Muscle of back (tissue), 3 donors: ENCODE measurements at regions not wholly inside any gene's neighbourhood (a gene's known extent, or its start where the extent isn't known, plus 50 kb on each side); places are given as distances from the start of the nearest gene placed in this dataset.
"Not testable (repeated sequence)": the region's sequence is repeated elsewhere in the genome, so short reads cannot be mapped to it uniquely, and the experiment has no call there.

Source experiments
- DNase-seq, 3 donors: peaks; one replicate each; pipeline versions ENCODE4 v3.0.0 to v3.0.0-alpha.2; 2013

GRCh38 chr3:145017959-145018358 lies 1046.3 kb downstream of the DIPK2A start:
- DNase-seq: no peak

GRCh38 chr3:145022447-145022846 lies 1050.8 kb downstream of the DIPK2A start:
- DNase-seq: no peak

- DNase-seq: no peak
Observed at GRCh38 chr3:145024700-145025099, 1053.1 kb downstream of the DIPK2A start.

- DNase-seq: not testable (repeated sequence)
Observed at GRCh38 chr3:145027186-145027585, 1055.6 kb downstream of the DIPK2A start.

GRCh38 chr3:145032791-145033190 lies 1061.2 kb downstream of the DIPK2A start:
- no peak for DNase-seq

GRCh38 chr3:145035682-145036081 lies 1064.1 kb downstream of the DIPK2A start:
- no peak for DNase-seq

GRCh38 chr3:145054055-145054454 lies 1082.4 kb downstream of the DIPK2A start:
- not testable (repeated sequence) for DNase-seq

- no peak for DNase-seq
Observed at GRCh38 chr3:145055375-145056076, 1083.9 kb downstream of the DIPK2A start.

GRCh38 chr3:145058483-145058882 lies 1086.9 kb downstream of the DIPK2A start:
- no peak for DNase-seq

- no peak for DNase-seq
Observed at GRCh38 chr3:145063616-145064015, 1092.0 kb downstream of the DIPK2A start.

- DNase-seq: no peak
Observed at GRCh38 chr3:145070795-145071194, 1090.2 kb downstream of the PLOD2 start.

GRCh38 chr3:145079436-145079835 lies 1081.5 kb downstream of the PLOD2 start:
- DNase-seq: no peak

- no peak for DNase-seq
Observed at GRCh38 chr3:145087038-145087437, 1073.9 kb downstream of the PLOD2 start.

- DNase-seq: no peak
Observed at GRCh38 chr3:145088917-145089316, 1072.1 kb downstream of the PLOD2 start.

- no peak for DNase-seq
Observed at GRCh38 chr3:145089337-145089736, 1071.6 kb downstream of the PLOD2 start.

- DNase-seq: peak; percentile 25 to 38 (median 31)
Observed at GRCh38 chr3:145094355-145094941, 1066.5 kb downstream of the PLOD2 start.

- DNase-seq: not testable (repeated sequence)
Observed at GRCh38 chr3:145111141-145111540, 1049.8 kb downstream of the PLOD2 start.

- no peak for DNase-seq
Observed at GRCh38 chr3:145116769-145117168, 1044.2 kb downstream of the PLOD2 start.

GRCh38 chr3:145118303-145118702 lies 1042.7 kb downstream of the PLOD2 start:
- DNase-seq: no peak

GRCh38 chr3:145124900-145125678 lies 1035.9 kb downstream of the PLOD2 start:
- DNase-seq: peak in 1 of 3 donors; percentile 0

GRCh38 chr3:145133281-145133680 lies 1027.7 kb downstream of the PLOD2 start:
- no peak for DNase-seq

GRCh38 chr3:145134738-145135137 lies 1026.2 kb downstream of the PLOD2 start:
- DNase-seq: no peak

GRCh38 chr3:145144361-145144760 lies 1016.6 kb downstream of the PLOD2 start:
- no peak for DNase-seq
